ENCODE measurements at regions not wholly inside any gene's neighbourhood (a gene's known extent, or its start where the extent isn't known, plus 50 kb on each side); places are given as distances from the start of the nearest gene placed in this dataset.

- TF ChIP-seq, protein P1, sequence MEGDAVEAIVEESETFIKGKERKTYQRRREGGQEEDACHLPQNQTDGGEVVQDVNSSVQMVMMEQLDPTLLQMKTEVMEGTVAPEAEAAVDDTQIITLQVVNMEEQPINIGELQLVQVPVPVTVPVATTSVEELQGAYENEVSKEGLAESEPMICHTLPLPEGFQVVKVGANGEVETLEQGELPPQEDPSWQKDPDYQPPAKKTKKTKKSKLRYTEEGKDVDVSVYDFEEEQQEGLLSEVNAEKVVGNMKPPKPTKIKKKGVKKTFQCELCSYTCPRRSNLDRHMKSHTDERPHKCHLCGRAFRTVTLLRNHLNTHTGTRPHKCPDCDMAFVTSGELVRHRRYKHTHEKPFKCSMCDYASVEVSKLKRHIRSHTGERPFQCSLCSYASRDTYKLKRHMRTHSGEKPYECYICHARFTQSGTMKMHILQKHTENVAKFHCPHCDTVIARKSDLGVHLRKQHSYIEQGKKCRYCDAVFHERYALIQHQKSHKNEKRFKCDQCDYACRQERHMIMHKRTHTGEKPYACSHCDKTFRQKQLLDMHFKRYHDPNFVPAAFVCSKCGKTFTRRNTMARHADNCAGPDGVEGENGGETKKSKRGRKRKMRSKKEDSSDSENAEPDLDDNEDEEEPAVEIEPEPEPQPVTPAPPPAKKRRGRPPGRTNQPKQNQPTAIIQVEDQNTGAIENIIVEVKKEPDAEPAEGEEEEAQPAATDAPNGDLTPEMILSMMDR (conservative IDR thresholded peaks at IDR 0.05): no peak
- no peak overlapping the region for H2BK15ac ChIP-seq (ENCODE audit: low read depth, low read length)
- H3K23ac ChIP-seq (ENCODE audit: insufficient read length, low read depth, low read length): no peak overlapping the region
- H2BK120ac ChIP-seq (ENCODE audit: low read depth, low read length, poor library complexity, severe bottlenecking): no peak overlapping the region
- no peak overlapping the region for H2AFZ ChIP-seq (ENCODE audit: low read length)
- H3K4me1 Mint-ChIP-seq: peaks cover 23 to 25% of the 10 kb centered on the region in 2 experiments
- no peak overlapping the region for H2BK20ac ChIP-seq (ENCODE audit: low read depth, low read length, poor library complexity, severe bottlenecking)
- no peak overlapping the region for H2BK12ac ChIP-seq (ENCODE audit: insufficient read length, low read depth, low read length)
- no peak overlapping the region for H4K91ac ChIP-seq (ENCODE audit: insufficient read length, low read depth, low read length)
- no peak overlapping the region for H2AK5ac ChIP-seq (ENCODE audit: insufficient read length, low read length)
- H3K9ac ChIP-seq (ENCODE audit: extremely low read depth, insufficient read length, low read length): no peak overlapping the region
- no peak overlapping the region for H3K56ac ChIP-seq (ENCODE audit: insufficient read length, low read depth, low read length)
- H3K23me2 ChIP-seq (ENCODE audit: insufficient read length, low read depth, low read length, poor library complexity, severe bottlenecking): no peaks in the 10 kb centered on the region
- H3K27ac Mint-ChIP-seq: no peak overlapping the region
- H4K20me1 ChIP-seq (ENCODE audit: control insufficient read depth, insufficient read depth, insufficient read length): no peaks in the 10 kb centered on the region
- no peak overlapping the region for H3K14ac ChIP-seq (ENCODE audit: insufficient read depth, low read length)
- no peak overlapping the region for H3K4me3 Mint-ChIP-seq
- no peaks in the 10 kb centered on the region for H3K9me3 ChIP-seq (ENCODE audit: control insufficient read depth, low read depth, low read length)
- no peaks in the 10 kb centered on the region; a peak in 1 of 5 replicates for H3K9me3 Mint-ChIP-seq
- H4K5ac ChIP-seq (ENCODE audit: insufficient read length, low read depth, low read length): no peak overlapping the region
- H3K36me3 Mint-ChIP-seq (ENCODE audit: insufficient read depth in 1 of 3, low read depth in 3 of 3): no peaks in the 10 kb centered on the region; a peak in 1 of 7 replicates
- no peaks in the 10 kb centered on the region for H3K27me3 Mint-ChIP-seq (ENCODE audit: low read depth)
- no peak overlapping the region for H3K4ac ChIP-seq (ENCODE audit: low read depth, low read length)
- H3K18ac ChIP-seq (ENCODE audit: insufficient read length, low read depth, low read length): peak overlapping the region; percentile 46
- H3T11ph ChIP-seq (ENCODE audit: low read length): no peak overlapping the region
- no CpG with 5 or more reads among the region's 7 CpGs for WGBS (ENCODE audit: extremely low coverage, insufficient read length, low lambda C conversion rate)
- H2BK5ac ChIP-seq (ENCODE audit: insufficient read length, low read length): no peak overlapping the region
- peak; percentile 47 for DNase-seq
- H3K79me2 ChIP-seq (ENCODE audit: insufficient read depth, low read length): no peaks in the 10 kb centered on the region
- H3K4me2 ChIP-seq (ENCODE audit: insufficient read depth, insufficient read length, low read length): no peak overlapping the region
- H3K79me1 ChIP-seq (ENCODE audit: insufficient read depth, low read depth, low read length, poor library complexity, severe bottlenecking): no peaks in the 10 kb centered on the region
- H4K8ac ChIP-seq (replicated peaks; ENCODE audit: insufficient read length, low read depth, low read length): no peak overlapping the region
- H3K4me1 ChIP-seq (ENCODE audit: insufficient read depth, low read length): no peaks in the 10 kb centered on the region; the same call in 1 of the 2 replicates
- H3K27ac ChIP-seq (ENCODE audit: insufficient read length, low read depth, low read length): no peak overlapping the region
- H3K27me3 ChIP-seq (ENCODE audit: insufficient read depth, low read length): no peaks in the 10 kb centered on the region; the same call in 1 of the 2 replicates
Measured at GRCh38 chr11:111047374-111047773, 198.2 kb upstream of the POU2AF2 start.
